DND-41 (cell line): ENCODE measurements at regions not wholly inside any gene's neighbourhood (a gene's known extent, or its start where the extent isn't known, plus 50 kb on each side); places are given as distances from the start of the nearest gene placed in this dataset.

ENCODE experiments used
- ATAC-seq: fragments of 200-7000 bp; cut with Tn5 transposase; 3 replicates; pipeline ENCODE4 v1.9.1; 2021; ENCODE audit warnings: low read depth; ENCODE audit not compliant: insufficient read depth
- DNase-seq: peaks from one replicate; pipeline ENCODE4 v3.0.0-alpha.2; 2020
- H2AFZ ChIP-seq: 2 replicates; pipeline ENCODE4 v1.6.0; 2012; ENCODE audit warnings: low read depth, low read length
- H3K27ac ChIP-seq: 2 replicates; pipeline ENCODE4 v1.5.1; 2012; ENCODE audit warnings: low read length, inconsistent platforms
- H3K27me3 ChIP-seq: fragments of 200-600 bp; sonication (generic); 2 replicates; pipeline ENCODE4 v1.6.0; 2012; ENCODE audit warnings: low read length, mild to moderate bottlenecking, inconsistent platforms; ENCODE audit not compliant: insufficient read depth, poor library complexity
- H3K36me3 ChIP-seq: 2 replicates; pipeline ENCODE4 v1.5.1; 2012; ENCODE audit warnings: low read length, inconsistent platforms; ENCODE audit not compliant: insufficient read depth
- H3K4me1 ChIP-seq: 2 replicates; pipeline ENCODE4 v1.5.1; 2012; ENCODE audit warnings: mild to moderate bottlenecking, low read length; ENCODE audit not compliant: insufficient read depth
- H3K4me2 ChIP-seq: 2 replicates; pipeline ENCODE4 v1.6.0; 2012; ENCODE audit warnings: mild to moderate bottlenecking, moderate library complexity, low read length, inconsistent platforms; ENCODE audit not compliant: insufficient read depth
- H3K4me3 ChIP-seq, 2 experiments: fragments of 200-600 bp in 1 of 2; shearing (Covaris generic) in 1 of 2; 2 replicates each; pipeline ENCODE4 v1.5.1; 2012 to 2016; ENCODE audit warnings: inconsistent platforms in 2 of 2, low read length in 2 of 2, mild to moderate bottlenecking in 2 of 2, low read depth in 1 of 2, moderate library complexity in 1 of 2
- H3K79me2 ChIP-seq: 2 replicates; pipeline ENCODE4 v1.6.0; 2012; ENCODE audit warnings: low read length, inconsistent platforms; ENCODE audit not compliant: insufficient read depth
- H3K9ac ChIP-seq: 2 replicates; pipeline ENCODE4 v1.6.0; 2012; ENCODE audit warnings: low read depth, mild to moderate bottlenecking, inconsistent platforms, low read length, moderate library complexity
- H3K9me3 ChIP-seq: 2 replicates; pipeline ENCODE4 v1.5.1; 2012; ENCODE audit warnings: low read length, moderate library complexity, mild to moderate bottlenecking, inconsistent platforms; ENCODE audit not compliant: insufficient read depth, severe bottlenecking
- H4K20me1 ChIP-seq: 2 replicates; pipeline ENCODE4 v1.6.0; 2012; ENCODE audit warnings: low read length; ENCODE audit not compliant: insufficient read depth
- EZH2 ChIP-seq: IDR thresholded peaks from 3 replicates; pipeline ENCODE4 v1.6.1; 2012; ENCODE audit warnings: borderline replicate concordance, low read depth, mild to moderate bottlenecking, moderate library complexity, low read length, inconsistent platforms; ENCODE audit not compliant: severe bottlenecking
- TF ChIP-seq, protein P1 (sequence below): IDR thresholded peaks from 2 replicates; pipeline ENCODE4 v1.5.1; 2012; ENCODE audit warnings: borderline replicate concordance, low read length, moderate library complexity, mild to moderate bottlenecking; ENCODE audit not compliant: poor library complexity, severe bottlenecking; ENCODE audit errors: extremely low read depth

DNA sequence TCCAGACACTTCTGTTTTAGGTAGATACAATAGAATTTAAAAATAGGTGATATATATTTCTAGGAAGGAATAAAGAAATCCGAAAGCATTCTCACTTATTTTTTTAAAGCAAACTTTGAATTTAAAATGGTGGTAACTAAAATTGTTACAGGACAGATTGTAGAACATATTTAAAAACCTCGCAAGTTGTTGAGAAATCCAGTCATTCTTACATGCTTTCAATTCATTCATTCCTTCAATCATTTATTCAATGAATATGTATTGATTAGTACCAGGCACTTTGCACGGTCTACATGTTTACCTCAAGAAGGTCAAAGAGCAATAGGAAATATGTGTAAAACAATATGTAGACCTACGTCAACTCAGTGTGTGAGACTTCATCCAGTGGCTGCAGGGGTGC is 189.9 kb upstream of the SNX7 start:
- Histone ChIP-seq H3K4me3 (no peak overlapping the region), H3K9me3 (no peaks in the 10 kb centered on the region), H3K4me1 (peaks cover 20% of the 10 kb centered on the region), H3K36me3 (no peaks in the 10 kb centered on the region), H3K9ac (no peak overlapping the region), H2AFZ (no peak overlapping the region), H3K79me2 (no peaks in the 10 kb centered on the region), H4K20me1 (no peaks in the 10 kb centered on the region), H3K4me2 (no peak overlapping the region), H3K27me3 (no peaks in the 10 kb centered on the region), H3K27ac (no peak overlapping the region)
- DNase-seq: no peak
- ATAC-seq: no peak
- TF ChIP-seq, protein P1, sequence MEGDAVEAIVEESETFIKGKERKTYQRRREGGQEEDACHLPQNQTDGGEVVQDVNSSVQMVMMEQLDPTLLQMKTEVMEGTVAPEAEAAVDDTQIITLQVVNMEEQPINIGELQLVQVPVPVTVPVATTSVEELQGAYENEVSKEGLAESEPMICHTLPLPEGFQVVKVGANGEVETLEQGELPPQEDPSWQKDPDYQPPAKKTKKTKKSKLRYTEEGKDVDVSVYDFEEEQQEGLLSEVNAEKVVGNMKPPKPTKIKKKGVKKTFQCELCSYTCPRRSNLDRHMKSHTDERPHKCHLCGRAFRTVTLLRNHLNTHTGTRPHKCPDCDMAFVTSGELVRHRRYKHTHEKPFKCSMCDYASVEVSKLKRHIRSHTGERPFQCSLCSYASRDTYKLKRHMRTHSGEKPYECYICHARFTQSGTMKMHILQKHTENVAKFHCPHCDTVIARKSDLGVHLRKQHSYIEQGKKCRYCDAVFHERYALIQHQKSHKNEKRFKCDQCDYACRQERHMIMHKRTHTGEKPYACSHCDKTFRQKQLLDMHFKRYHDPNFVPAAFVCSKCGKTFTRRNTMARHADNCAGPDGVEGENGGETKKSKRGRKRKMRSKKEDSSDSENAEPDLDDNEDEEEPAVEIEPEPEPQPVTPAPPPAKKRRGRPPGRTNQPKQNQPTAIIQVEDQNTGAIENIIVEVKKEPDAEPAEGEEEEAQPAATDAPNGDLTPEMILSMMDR: no peak

DNA sequence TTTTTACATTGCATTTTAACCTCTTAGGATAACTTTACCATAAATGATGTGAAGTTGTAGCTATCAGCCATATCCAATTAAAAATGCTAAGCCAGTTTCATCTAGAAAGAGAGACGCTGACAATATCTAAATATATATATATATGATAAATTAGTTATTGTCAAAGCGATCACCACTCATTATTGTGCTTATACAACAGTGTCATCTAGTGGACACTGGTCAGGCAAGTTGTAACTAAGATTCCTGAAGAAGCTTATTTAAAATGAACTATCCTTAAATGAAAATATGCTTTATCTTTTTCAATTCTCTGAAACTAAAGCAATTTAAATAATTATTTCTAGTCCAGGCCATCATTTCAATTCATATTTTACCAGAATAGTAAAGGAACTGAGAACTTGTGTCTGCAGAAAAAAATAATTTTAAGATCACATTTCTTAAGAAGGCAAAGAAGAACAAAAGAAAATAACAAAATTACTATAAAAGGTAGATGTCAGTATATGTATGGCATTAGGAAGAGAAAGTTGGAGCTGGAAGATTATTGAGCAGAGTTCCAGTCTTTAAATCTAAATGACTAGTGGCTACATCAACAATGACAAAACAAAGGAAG is 193.3 kb upstream of the SNX7 start:
- DNase-seq (peak; percentile 37), ATAC-seq (peak; percentile 82)
- Histone ChIP-seq H3K36me3 (no peaks in the 10 kb centered on the region), H4K20me1 (no peaks in the 10 kb centered on the region), H3K9ac (no peak overlapping the region; the same call in 1 of the 2 replicates), H3K4me3 (no peak overlapping the region), H3K27ac (peak overlapping the region; percentile 76), H3K27me3 (no peaks in the 10 kb centered on the region), H3K4me2 (peak overlapping the region; percentile 16; the same call in 1 of the 2 replicates), H2AFZ (no peak overlapping the region), H3K4me1 (peaks cover 29% of the 10 kb centered on the region), H3K9me3 (no peaks in the 10 kb centered on the region), H3K79me2 (no peaks in the 10 kb centered on the region)
- TF ChIP-seq, protein P1: peak; percentile 82
- no peak for TF ChIP-seq EZH2

DNA sequence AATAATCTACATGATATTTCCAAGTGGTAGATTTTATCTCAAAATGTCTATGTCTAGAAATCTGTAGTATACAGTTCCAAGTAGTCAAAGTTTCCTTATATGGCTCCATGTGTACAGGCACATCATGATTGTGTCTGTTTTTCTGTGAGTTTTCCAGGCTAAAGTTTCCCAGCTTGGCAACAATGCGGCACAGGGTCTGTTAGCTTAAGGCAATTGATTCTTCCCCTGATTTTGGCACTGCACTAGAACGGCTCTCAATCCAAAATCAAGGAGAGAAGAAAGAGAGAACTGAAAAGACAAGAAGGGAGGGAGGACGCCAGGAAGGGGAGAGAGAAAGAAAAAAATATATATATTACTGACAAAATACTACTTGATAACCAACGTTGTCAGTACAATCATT is 193.9 kb upstream of the SNX7 start:
- Histone ChIP-seq H3K4me3 (no peak overlapping the region), H3K27ac (peak overlapping the region; percentile 76), H3K79me2 (no peaks in the 10 kb centered on the region), H4K20me1 (no peaks in the 10 kb centered on the region), H3K4me2 (peak overlapping the region; percentile 16; the same call in 1 of the 2 replicates), H3K4me1 (peaks cover 29% of the 10 kb centered on the region), H2AFZ (peak overlapping the region; percentile 62), H3K36me3 (no peaks in the 10 kb centered on the region), H3K27me3 (no peaks in the 10 kb centered on the region), H3K9ac (peak overlapping the region; percentile 25; the same call in 1 of the 2 replicates), H3K9me3 (no peaks in the 10 kb centered on the region)
- DNase-seq (no peak), ATAC-seq (no peak)
- no peak for TF ChIP-seq EZH2
- TF ChIP-seq, protein P1: no peak
